ENCODE measurements at regions not wholly inside any gene's neighbourhood (a gene's known extent, or its start where the extent isn't known, plus 50 kb on each side); places are given as distances from the start of the nearest gene placed in this dataset.

GRCh38 chr3:177679568-177680471 is 482.5 kb upstream of the TBL1XR1 start (continued):
- TF ChIP-seq, protein P1, sequence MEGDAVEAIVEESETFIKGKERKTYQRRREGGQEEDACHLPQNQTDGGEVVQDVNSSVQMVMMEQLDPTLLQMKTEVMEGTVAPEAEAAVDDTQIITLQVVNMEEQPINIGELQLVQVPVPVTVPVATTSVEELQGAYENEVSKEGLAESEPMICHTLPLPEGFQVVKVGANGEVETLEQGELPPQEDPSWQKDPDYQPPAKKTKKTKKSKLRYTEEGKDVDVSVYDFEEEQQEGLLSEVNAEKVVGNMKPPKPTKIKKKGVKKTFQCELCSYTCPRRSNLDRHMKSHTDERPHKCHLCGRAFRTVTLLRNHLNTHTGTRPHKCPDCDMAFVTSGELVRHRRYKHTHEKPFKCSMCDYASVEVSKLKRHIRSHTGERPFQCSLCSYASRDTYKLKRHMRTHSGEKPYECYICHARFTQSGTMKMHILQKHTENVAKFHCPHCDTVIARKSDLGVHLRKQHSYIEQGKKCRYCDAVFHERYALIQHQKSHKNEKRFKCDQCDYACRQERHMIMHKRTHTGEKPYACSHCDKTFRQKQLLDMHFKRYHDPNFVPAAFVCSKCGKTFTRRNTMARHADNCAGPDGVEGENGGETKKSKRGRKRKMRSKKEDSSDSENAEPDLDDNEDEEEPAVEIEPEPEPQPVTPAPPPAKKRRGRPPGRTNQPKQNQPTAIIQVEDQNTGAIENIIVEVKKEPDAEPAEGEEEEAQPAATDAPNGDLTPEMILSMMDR (IDR thresholded peaks at IDR 0.05; ENCODE audit: control extremely low read depth in 1 of 3, insufficient read depth in 1 of 3, low read depth in 1 of 3, low read length in 3 of 3) = no peak
- TF ChIP-seq HDAC2 (IDR thresholded peaks at IDR 0.05; ENCODE audit: borderline replicate concordance in 1 of 2, low read depth in 2 of 2, low read length in 2 of 2) (no peak), SP4 (IDR thresholded peaks at IDR 0.05; ENCODE audit: low read length) (no peak), SIN3A (conservative IDR thresholded peaks at IDR 0.05 in 1 of 2, IDR thresholded peaks at IDR 0.05 in 1 of 2; ENCODE audit: low read depth in 1 of 2, low read length in 2 of 2) (no peak), POU5F1 (IDR thresholded peaks at IDR 0.05; ENCODE audit: low read depth, low read length) (no peak)
